ENCODE measurements at regions not wholly inside any gene's neighbourhood (a gene's known extent, or its start where the extent isn't known, plus 50 kb on each side); places are given as distances from the start of the nearest gene placed in this dataset.

GRCh38 chr3:44056446-44057240, 185.0 kb upstream of the TOPAZ1 start:
- BruUV-seq (replicated peaks) = no TSS peak
- CTCF ChIA-PET = no interaction called here

More at GRCh38 chr3:44056446-44057240, 185.0 kb upstream of the TOPAZ1 start:
- 76% methylated on average over 2 of the region's 10 CpGs; no CpG with 5 or more reads in 1 of the 2 experiments for WGBS, 2 experiments (ENCODE audit: extremely low coverage in 2 of 2, insufficient read length in 1 of 2)
- H3K4me2 ChIP-seq (ENCODE audit: low read depth, low read length) = no peak overlapping the region
- no peak overlapping the region for H3K4me3 ChIP-seq (ENCODE audit: insufficient read depth, low read depth, low read length)
- H3K9ac ChIP-seq (ENCODE audit: low read depth, low read length) = no peak overlapping the region
- no peak overlapping the region for H2AFZ ChIP-seq (replicated peaks; ENCODE audit: low read length, poor library complexity)
- POLR2A ChIA-PET (ENCODE audit: unreplicated experiment) = no interaction called here
- H3K56ac ChIP-seq (ENCODE audit: extremely low read depth, insufficient read depth, low read length) = no peak overlapping the region
- no peaks in the 10 kb centered on the region for H3K9me3 ChIP-seq (ENCODE audit: control insufficient read depth, insufficient read depth, low read length)
- in situ Hi-C loops (cut with MboI; ENCODE audit: low sequenced_read_pairs) = no loop called here
- H4K8ac ChIP-seq (ENCODE audit: low read depth in 2 of 2, low read length in 2 of 2) = no peak overlapping the region
- H2BK20ac ChIP-seq (ENCODE audit: low read depth, low read length) = no peak overlapping the region
- no peak overlapping the region for H2AK5ac ChIP-seq (ENCODE audit: low read depth, low read length)
- dilution Hi-C loops (cut with HindIII; ENCODE audit: low sequenced_read_pairs, unreplicated experiment) = no loop called here
- H3K27me3 ChIP-seq (ENCODE audit: control insufficient read depth, insufficient read depth, low read length) = peaks cover 52% of the 10 kb centered on the region
- no peak for ATAC-seq (ENCODE audit: low read depth)
- H2BK120ac ChIP-seq (ENCODE audit: low read depth, low read length) = no peak overlapping the region
- no peak overlapping the region for H4K5ac ChIP-seq (ENCODE audit: low read depth, low read length)
- H3K36me3 ChIP-seq (ENCODE audit: control insufficient read depth, insufficient read depth, low read length) = no peaks in the 10 kb centered on the region
- H3K9me1 ChIP-seq (ENCODE audit: insufficient read depth, low read length) = no peaks in the 10 kb centered on the region
- no peak overlapping the region for H2AK9ac ChIP-seq (replicated peaks; ENCODE audit: low read depth, low read length, poor library complexity)
- H3K14ac ChIP-seq (replicated peaks; ENCODE audit: low read depth, low read length) = no peak overlapping the region
- H3K79me1 ChIP-seq (ENCODE audit: low read depth in 1 of 2, low read length in 2 of 2) = no peaks in the 10 kb centered on the region
- no peak for DNase-seq
- no peak overlapping the region for H2BK5ac ChIP-seq (ENCODE audit: low read depth, low read length, poor library complexity, severe bottlenecking)
- TF ChIP-seq MXI1 (IDR thresholded peaks at IDR 0.05; ENCODE audit: borderline replicate concordance, low read depth, low read length) (no peak), MAZ (IDR thresholded peaks at IDR 0.05; ENCODE audit: borderline replicate concordance, low read depth, low read length) (no peak), CEBPB (IDR thresholded peaks at IDR 0.05; ENCODE audit: low read depth, low read length) (no peak), MAFK (IDR thresholded peaks at IDR 0.05; ENCODE audit: low read depth, low read length) (no peak), BHLHE40 (IDR thresholded peaks at IDR 0.05; ENCODE audit: low read depth, low read length) (no peak), NFE2L2 (IDR thresholded peaks at IDR 0.05; ENCODE audit: low read depth, low read length) (no peak), CHD1 (IDR thresholded peaks at IDR 0.05; ENCODE audit: low read depth, low read length) (no peak), ELK1 (IDR thresholded peaks at IDR 0.05; ENCODE audit: borderline replicate concordance, low read depth, low read length) (no peak), CTCF (conservative IDR thresholded peaks at IDR 0.05; ENCODE audit: low read depth, low read length) (no peak), SMC3 (IDR thresholded peaks at IDR 0.05; ENCODE audit: low read depth, low read length) (no peak), RAD21 (IDR thresholded peaks at IDR 0.05; ENCODE audit: low read length) (no peak), POLR2A (IDR thresholded peaks at IDR 0.05; ENCODE audit: low read depth, low read length) (no peak), USF2 (IDR thresholded peaks at IDR 0.05; ENCODE audit: low read depth, low read length) (no peak), RFX5 (IDR thresholded peaks at IDR 0.05; ENCODE audit: low read depth, low read length) (no peak), RCOR1 (IDR thresholded peaks at IDR 0.05; ENCODE audit: insufficient replicate concordance, low read length) (no peak), FOS (IDR thresholded peaks at IDR 0.05; ENCODE audit: low read depth, low read length) (no peak)
- intact Hi-C loops (cut with micrococcal nuclease) = no loop called here
- no peak overlapping the region for H2BK15ac ChIP-seq (ENCODE audit: low read depth, low read length)
- no peaks in the 10 kb centered on the region for H3K4me1 ChIP-seq (ENCODE audit: control insufficient read depth, insufficient read depth, low read length)
- H4K20me1 ChIP-seq (ENCODE audit: insufficient read depth, low read length) = no peaks in the 10 kb centered on the region
- no peak overlapping the region for H3K23ac ChIP-seq (ENCODE audit: low read depth, low read length)
- no peak overlapping the region for H3K18ac ChIP-seq (ENCODE audit: low read depth, low read length)
- no peak overlapping the region for H4K91ac ChIP-seq (ENCODE audit: insufficient read depth, low read depth, low read length)
- no peak overlapping the region for H3K27ac ChIP-seq (ENCODE audit: insufficient read depth, low read length)
- no peak overlapping the region for H3K4ac ChIP-seq (ENCODE audit: low read depth, low read length)

Data from IMR-90 (cell line).